ENCODE measurements at regions not wholly inside any gene's neighbourhood (a gene's known extent, or its start where the extent isn't known, plus 50 kb on each side); places are given as distances from the start of the nearest gene placed in this dataset.
"Not testable (repeated sequence)": the region's sequence is repeated elsewhere in the genome, so short reads cannot be mapped to it uniquely, and the experiment has no call there.

DNA sequence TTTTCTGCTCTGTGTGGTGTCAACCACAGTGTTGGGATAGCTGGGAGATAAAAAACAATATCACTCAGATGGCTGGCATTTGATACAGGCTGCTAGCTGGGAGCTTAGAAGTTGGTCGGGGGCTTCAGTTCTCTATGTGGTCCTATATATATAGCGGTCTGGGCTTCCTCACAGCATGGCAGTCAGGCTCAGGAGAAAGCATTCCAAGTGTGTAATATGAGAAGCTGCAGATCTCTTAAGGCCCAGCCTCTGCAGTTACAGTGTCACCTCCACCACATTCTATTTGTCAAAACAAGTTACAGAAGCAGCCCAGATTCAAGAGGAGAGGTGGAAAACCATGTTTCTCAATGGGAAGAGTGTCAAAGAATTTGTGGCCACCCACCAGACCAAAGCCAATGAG is 108.1 kb upstream of the NIPBL start:
- H3K4me3 ChIP-seq (ENCODE audit: low read depth, low read length): no peak overlapping the region
- TF ChIP-seq, protein P1, sequence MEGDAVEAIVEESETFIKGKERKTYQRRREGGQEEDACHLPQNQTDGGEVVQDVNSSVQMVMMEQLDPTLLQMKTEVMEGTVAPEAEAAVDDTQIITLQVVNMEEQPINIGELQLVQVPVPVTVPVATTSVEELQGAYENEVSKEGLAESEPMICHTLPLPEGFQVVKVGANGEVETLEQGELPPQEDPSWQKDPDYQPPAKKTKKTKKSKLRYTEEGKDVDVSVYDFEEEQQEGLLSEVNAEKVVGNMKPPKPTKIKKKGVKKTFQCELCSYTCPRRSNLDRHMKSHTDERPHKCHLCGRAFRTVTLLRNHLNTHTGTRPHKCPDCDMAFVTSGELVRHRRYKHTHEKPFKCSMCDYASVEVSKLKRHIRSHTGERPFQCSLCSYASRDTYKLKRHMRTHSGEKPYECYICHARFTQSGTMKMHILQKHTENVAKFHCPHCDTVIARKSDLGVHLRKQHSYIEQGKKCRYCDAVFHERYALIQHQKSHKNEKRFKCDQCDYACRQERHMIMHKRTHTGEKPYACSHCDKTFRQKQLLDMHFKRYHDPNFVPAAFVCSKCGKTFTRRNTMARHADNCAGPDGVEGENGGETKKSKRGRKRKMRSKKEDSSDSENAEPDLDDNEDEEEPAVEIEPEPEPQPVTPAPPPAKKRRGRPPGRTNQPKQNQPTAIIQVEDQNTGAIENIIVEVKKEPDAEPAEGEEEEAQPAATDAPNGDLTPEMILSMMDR (IDR thresholded peaks at IDR 0.05; ENCODE audit: low read depth, low read length, missing control alignments): no peak
- no peak for DNase-seq (ENCODE audit: low read depth)

DNA sequence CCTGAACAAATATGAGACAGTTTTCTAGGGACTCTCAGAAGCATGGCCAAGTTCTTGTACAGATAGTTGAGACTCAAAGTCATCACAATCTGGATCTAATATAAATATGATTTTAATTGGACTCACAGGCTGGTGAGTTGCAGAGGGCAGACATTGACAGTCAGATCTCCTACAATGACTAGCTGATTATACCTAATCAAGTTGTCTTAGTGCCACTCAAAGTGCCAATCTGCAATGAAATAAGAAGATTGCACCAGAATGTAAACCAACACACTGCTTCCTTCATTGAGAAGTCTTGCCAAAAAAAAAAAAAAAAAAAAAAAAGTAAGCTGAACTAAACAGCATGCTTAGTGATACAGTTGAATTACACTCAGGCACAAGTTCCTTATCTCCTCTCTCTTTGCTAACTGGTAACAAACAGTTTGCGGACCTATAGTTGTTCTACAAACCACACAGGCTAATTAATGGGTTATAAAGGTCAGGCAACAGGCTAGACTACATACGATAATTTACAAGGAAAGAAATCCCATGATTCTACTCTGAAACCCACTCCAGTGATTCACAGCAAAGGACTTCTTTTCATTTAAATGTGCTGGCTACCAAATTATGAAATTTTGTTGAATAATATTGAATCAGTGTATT is 107.3 kb upstream of the NIPBL start:
- no peak overlapping the region for H3K4me3 ChIP-seq (ENCODE audit: low read depth, low read length)
- no peak for DNase-seq (ENCODE audit: low read depth)
- TF ChIP-seq, protein P1 (IDR thresholded peaks at IDR 0.05; ENCODE audit: low read depth, low read length, missing control alignments): no peak

DNA sequence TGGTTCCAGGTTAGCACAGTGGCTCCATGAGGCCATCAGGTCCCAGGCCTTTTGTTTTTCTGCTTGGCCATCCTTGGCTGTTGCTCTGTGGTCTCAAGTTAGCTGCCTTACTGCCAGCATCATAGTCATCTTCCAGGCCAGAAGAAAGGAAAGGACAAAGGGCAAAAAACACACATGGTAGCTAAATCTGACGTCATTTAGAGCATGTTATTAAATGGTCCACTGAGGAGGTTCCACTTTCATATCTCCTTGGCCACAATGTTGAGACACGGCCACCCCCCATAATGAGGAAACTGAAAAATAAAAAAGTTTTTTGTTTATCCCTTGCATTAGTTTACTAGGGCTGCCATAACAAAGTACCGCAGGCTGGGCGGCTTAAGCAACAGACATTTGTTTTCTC is 106.4 kb upstream of the NIPBL start:
- DNase-seq (ENCODE audit: low read depth): no peak
- H3K4me3 ChIP-seq (ENCODE audit: low read depth, low read length): no peak overlapping the region
- TF ChIP-seq, protein P1 (IDR thresholded peaks at IDR 0.05; ENCODE audit: low read depth, low read length, missing control alignments): no peak

DNA sequence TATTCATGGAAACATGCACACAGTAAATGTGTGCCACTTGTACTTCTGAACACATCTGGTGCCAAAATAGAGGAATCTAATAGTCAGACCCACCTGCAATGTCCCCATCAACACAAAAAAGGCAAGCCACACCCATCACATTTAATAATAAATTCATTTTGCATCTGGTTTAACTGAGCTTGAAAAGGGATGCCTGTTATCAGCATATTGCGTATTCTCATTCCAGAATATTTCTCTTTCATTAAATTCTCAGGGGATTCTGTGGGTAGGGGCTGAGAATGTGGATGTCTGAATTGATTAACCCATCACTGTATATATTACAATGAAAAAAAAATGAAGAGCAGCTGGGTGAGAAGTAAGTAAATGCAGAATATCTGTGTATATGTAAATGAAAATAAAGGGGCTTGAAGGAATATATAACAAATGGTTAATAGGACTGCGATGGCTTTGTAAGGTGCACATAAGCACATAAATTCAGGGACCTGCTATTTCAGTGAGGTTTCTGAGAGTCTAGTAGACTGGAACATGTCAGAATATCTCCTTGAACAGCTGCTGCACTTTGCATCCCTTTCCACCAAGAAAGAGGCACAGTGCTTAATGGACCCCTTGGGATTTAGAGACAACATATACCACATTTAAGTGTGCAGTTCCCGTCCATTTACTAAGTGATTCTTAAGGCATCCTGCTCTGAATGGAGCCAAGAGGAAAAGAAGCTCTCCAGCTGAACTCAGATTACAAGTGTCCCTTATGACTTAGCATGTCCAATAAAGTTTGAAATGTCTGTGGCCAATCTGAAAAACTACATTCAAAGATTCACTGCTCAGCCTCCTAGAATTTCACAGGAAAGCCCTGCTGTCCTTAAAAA is 104.1 kb upstream of the NIPBL start:
- TF ChIP-seq, protein P1 (IDR thresholded peaks at IDR 0.05; ENCODE audit: low read depth, low read length, missing control alignments): no peak
- DNase-seq (ENCODE audit: low read depth): no peak
- no peak overlapping the region for H3K4me3 ChIP-seq (ENCODE audit: low read depth, low read length)

DNA sequence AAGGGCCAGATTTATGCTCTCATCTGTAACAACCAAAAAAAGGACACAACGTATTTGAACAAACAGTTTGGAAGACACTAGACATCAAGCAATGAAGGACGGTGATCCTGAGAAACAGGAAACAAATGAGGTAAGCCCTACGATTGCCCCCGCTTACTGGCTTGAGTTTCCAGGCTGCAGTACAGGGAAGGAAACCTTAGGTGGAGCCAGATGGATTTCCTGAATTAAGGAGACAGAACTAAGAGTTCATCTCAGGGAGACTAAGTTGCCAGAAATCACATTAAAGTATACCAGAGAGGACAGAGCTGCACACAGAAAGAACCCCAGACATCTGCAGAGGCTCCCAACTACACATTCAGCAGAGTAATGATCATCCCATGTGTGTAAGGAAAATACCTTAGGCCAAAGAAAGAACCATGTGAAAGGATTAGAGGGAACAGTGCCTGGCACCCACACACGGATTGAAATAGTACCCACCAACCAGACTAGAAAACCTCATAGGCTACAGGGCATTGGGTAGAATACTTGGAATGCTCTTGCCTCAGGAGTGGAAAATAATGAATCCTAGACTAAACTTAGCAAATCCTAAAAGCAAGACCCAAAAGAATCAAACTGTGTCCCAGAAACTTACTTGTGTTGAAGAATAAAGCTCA is 99.3 kb upstream of the NIPBL start:
- no peak overlapping the region for H3K4me3 ChIP-seq (ENCODE audit: low read depth, low read length)
- TF ChIP-seq, protein P1 (IDR thresholded peaks at IDR 0.05; ENCODE audit: low read depth, low read length, missing control alignments): peak; percentile 34
- no peak for DNase-seq (ENCODE audit: low read depth)

DNA sequence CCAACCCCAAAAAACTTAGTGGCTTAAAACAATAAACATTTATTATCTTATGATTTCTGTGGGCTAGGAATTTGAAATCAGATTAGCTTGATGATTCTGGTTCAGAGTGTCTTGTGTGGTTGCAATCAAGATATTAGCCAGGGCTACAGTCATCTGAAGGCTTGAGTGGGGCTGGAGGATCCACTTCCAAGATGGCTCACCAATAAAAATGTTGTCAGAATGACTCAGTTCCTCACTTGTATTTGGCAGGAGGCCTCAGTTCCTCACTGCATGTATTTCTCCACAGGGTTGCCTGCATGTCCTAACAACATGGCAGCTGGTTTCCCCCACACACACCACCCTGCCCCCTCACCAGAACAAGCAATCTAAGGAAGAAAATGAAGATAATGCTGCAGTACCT is 98.2 kb upstream of the NIPBL start:
- no peak for DNase-seq (ENCODE audit: low read depth)
- H3K4me3 ChIP-seq (ENCODE audit: low read depth, low read length): no peak overlapping the region
- TF ChIP-seq, protein P1 (IDR thresholded peaks at IDR 0.05; ENCODE audit: low read depth, low read length, missing control alignments): no peak

DNA sequence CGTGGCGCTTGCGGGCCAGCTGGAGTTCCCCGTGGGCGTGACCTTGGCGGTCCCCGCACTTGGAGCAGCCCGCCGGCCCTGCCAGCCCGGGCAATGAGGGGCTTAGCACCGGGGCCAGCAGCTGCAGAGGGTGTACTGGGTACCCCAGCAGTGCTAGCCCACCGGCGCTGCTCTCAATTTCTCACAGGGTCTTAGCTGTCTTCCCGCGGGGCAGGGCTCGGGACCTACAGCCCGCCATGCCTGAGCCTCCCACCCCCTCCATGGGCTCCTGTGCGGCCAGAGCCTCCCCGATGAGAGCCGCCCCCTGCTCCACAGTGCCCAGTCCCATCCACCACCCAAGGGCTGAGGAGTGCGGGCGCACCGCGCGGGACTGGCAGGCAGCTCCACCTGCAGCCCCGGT is 94.0 kb upstream of the NIPBL start:
- not testable (repeated sequence) for DNase-seq (ENCODE audit: low read depth); H3K4me3 ChIP-seq (ENCODE audit: low read depth, low read length)
